GM04503 (cell line): ENCODE measurements at regions not wholly inside any gene's neighbourhood (a gene's known extent, or its start where the extent isn't known, plus 50 kb on each side); places are given as distances from the start of the nearest gene placed in this dataset.

ENCODE experiments used
- DNase-seq: peaks from one replicate; pipeline ENCODE4 v3.0.0-alpha.2; 2012; ENCODE audit warnings: low read depth

DNA sequence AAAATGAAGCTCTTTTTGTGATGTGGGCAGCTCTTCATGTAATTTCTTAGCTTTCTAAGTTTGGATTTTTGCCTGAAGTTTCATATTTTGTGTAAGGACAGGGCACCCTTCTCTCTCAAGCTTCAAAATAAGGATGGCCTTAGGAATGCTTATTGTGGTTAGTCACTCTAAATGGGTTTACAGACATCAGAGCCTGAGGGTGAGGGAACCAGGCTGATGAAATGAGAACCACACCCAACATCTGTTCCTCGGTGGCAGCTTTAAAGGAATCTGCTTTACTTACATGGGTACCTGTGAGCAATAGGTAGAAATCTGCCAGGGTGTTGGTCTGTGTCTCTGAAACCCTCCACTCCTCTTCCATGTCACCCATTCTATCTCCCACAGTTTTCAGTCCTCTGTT, 174.3 kb downstream of the EMX2 start:
- no peak for DNase-seq

DNA sequence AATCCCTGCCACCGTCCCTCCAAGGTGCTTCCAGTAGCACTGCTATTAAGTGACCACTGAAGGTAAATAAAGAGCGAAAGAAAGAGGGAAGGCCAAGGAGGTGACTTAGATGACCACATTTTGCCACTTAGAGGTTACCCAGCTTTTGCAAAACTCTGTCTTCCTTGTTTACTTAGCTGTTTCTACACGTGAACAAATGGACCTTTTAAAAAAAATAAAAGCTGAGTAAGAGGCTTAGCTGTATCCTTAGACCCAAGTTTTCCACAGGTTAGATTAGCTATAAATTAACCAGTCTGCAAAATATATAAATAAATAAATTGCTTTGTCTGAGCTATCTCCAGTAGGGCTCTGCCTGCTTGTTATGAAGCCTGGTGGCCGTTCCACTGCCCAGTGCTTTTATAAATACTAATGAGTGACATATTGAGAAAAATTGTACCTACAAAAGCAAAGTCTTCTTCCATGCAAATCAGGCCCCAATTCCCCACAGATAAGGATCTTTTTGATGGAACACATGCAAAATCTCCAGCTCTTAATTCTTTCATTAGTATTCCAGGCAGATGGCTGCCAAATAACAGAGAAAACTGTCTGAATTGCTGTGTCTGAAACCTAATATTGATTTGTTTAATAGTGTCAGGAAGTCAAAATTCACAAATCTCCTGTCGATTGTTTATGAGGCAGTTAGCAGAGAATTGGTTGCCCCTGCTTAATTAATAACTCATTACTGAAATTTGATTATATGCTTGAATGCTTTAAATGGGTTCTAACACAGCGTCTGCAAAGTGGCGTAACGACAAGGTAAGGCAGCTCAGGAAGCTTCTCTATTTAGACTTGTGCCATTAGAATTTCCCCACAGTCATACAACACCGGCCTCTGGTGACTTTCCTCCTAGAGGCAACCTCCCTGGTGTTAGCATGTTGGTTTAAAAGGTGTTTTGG, 176.7 kb downstream of the EMX2 start:
- DNase-seq, result no peak

DNA sequence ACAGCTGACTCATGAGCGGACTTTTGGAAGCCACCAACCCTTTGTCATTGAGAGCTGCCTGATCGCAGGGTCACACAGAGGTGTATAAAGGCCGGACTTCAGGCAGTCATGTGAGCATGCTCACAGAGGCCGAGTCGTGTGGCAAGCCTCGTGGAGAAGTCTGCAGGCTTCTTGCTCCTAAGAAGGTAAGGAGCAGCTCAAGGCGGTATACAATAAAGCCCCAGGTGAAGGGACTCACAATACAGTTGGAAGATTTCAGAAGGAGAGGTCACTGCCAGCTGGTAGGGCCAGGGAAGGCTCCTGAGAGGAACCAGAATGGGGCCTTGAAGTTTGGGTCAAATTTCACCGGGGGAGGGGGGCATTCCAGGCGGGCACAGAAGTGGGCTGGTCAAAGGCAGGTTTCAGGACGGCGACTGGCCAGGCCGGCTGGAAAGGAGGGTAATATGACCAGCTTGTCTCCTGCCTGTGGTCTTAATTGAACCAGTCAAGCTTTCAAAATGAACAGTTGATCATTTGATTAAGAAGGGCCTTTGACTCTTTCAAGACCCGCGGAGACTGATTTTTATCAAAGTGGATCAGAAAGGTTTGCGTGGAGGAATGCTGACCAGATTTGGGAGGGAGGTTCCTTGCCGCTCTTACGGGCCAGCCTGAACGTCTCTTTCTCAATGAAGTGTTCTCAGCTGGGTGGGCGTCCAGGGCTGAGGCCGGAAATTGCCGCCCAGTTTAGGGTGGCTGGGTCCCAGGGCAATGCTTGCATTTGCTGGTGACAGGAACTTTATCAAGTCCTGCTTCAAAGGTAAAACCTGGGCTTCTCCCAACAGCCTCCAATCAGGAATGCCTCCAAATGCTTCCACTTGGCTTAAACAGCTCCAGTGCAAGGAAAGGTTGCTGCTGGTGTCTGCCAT, 178.6 kb downstream of the EMX2 start:
- no peak for DNase-seq

DNA sequence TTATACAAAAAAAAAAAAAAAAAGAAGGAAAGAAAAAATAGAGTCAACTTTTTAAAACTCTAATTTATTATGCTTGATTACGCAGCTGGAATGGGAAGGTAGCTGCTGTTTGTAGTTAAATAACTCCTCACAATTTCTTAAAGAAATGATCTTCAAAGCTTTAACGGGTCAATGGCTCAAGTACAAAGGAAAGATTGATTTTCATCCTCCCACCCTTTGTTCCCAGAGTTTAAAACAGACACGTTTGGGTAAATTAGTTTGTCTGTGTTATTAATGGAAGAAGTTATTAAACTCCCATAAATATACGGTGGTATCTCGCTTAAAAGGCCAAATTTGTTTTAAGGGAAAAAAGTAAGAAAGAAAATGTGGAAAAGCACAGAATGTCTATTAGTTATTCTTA, 179.3 kb downstream of the EMX2 start:
- no peak for DNase-seq

DNA sequence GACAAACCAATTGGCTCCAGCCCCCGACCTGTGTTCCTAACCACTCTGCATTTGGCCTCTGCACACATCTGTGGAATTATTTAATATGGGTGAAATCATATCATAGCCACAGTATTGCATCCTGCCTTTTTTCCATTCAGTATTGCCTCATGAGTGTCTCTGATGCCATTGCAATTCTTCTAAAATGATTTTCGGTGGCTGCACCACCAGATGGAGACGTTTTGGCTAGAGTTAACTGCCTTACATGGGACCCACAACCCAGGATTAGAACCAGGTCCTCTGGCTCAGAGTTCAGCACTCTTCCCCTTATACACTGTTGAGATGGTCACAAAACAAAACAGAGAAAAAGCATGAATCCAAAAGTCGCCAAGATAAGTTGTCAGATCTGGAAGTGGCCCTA, 180.8 kb downstream of the EMX2 start:
- no peak for DNase-seq

DNA sequence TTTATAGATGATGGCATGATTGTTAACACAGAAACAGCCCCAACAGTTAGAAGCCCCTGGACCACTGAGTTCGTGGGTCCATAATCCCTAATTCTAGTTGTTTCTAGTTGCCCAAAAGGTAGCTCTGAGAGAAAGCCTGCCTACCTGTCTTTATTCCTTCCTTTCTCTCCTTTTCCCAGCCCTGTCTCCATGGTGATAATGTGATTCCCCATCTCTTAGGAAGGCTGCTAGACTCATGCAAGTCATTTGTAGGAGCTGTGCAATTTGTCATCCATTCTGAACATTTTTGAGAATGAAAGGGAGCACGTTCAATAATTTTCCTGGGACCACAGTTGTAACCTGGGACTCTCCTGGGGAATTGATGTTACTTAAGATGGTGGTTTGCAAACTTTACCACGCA, 183.4 kb downstream of the EMX2 start:
- no peak for DNase-seq

DNA sequence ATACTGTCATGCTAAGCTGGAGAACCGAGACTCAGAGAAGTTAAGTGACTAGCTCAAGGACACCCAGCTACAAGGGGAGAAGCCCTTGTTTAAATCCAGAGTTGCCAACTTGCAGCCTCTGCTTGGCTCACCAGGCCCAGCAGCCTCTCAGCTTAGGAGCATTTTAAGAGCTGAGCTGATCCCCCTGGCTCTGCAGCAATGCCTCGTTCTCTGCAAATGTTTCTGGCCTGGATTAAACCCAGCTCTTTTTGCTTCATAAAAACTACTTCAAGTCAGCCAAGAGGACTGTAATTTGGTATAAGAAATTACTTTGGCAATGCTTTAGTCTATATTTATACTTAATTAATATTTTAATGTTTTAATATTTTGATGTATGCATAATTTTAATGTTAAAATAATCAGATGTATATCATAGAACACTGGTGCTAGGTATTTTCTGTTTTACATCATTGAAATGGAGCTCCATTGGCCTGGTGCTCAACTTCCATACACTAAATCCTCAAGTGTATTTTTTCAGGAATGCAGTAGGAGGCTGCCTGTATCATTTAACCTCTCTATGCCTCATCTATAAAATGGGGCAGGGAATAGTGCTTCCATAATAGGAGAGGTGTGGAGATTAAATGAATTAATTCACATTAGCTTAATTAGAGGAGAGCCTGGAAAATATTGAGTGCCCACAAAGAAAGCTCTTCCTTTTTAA, 184.2 kb downstream of the EMX2 start:
- DNase-seq, result no peak

DNA sequence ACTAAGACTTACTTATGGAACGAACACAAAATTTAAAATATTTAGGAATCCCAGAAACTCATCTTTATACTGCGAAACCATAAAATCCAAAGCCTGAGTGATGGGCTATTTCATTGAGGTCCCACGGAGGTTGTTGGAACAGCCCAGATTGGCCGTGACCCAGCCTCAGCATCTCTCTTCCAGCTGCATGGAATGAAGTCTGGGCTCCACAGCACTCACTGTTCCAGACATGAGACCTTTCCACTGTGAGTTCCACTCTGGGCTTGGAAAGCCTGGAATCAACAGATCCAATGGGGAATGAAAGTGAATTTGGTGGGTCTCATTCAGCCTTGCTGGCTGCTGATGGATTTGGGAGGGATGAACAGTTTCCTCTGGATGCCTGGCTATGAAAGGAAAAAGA, 184.9 kb downstream of the EMX2 start:
- no peak for DNase-seq

DNA sequence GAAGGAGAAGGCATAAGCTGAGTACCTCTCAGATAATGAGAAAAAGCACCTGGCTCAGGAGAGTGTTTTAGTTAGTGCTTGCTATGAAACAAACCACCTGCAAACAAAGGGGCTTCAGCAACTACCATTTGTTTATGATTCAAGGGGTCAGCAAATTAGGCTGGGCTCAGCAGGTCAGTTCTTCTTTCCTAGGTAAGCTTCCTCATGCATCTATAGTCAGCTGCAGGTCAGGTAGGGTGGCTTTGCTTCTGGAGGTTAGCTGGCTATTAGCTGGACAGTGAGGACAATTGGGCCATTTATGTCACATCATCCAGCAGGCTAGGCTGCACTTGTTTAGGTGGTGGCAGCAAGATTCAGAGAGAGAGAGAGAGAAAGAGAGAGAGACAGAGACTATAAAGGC, 185.5 kb downstream of the EMX2 start:
- no peak for DNase-seq

DNA sequence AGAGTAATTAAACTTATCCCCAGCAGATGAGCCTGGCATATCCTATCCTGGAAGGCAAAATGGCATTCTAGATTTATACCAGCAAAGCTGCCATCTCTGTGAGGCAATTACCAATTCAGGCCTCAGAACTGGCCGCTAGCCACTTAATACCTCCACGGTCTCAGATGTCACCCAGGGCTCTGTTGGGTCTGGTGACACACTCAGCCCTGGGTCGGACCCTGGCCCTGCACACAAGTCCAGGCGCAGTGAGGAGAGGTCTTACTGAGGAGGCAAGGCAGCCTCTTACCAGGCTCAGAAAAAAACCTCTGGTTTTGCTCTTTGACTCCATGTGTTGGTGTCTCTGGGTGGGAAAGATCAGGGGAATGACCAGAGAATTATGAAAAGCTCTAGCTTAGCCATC, 186.6 kb downstream of the EMX2 start:
- no peak for DNase-seq

DNA sequence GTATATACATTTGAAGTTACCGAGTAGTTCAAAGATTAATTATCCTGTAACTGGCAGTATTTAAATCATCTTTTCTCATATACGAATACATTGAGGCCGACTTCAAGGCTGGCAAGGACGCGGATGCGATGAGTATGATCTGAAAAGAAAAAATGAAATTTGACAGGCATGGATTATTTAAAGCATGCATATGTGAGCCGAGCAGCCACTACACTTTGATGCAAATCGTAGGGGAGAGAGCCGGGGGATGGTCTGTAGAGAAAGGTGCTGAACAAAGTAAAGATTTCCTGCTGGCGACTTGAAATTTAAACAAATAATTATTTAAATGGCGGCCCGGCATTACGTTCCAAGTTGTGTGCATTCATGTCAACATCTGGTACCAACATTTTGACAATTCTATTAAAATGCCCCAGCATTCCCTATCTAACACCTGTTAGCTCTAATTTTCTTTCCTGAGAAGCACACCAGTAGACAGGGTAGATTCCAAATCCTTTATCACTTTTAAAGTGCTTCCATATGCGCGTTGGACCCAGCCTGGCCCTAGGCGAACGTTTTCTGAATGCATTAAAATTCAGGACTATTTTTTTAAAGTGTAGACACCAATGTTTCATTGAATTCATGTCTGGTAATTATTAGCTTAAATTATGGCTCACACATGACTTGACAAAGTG, 188.7 kb downstream of the EMX2 start:
- DNase-seq, result no peak

DNA sequence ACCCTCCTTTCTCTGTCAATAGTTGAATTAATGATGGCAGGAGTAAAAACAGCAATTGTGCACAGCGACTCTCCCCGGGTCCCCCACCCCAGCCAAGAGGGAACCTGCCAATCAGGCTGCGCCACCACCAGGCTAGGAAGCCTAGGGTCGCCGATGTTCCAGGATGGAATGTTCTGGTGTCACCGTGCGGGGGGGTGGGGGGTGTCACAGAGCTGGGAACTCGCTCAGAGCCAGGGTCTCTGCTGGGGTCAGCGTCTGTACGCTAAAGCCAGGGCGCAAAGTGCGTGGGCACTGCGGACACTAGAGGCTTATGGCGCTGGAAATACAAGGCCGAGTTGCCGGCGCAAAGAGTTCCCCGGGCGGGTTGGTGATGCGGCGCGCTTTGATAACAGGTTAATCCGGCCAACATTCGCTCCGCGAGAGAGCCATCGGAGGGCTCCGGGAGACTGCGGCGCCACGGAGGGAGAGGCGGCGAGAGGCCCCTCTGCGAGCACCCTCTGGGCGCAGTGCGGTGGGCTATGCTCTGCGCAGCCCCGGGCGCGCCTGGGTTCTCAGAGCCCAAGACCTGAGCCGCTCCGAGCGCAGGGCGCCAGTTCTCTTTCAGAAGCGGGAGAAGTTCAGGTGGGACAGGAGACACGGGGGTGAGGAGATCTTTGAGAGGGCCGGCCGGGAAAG, 192.3 kb downstream of the EMX2 start:
- no peak for DNase-seq

DNA sequence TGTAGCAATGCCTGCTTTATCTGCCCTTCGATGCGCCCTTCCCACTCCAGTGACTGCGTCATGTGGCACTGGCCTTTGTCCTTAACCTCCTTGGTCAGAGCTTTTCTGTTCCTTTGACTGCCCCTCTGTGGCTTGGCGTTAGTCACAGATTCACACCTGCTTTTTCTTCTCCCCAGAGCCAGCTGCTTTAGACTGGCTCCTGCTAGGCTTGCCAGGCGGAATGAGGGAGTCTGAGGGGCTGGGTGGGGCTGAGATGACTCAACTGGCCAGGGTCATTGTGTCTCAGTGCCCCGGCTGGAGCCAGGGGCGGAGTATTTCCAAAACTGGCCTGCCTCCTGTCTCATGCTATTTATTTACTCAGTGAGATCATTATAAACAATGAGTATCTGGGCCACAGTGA, 194.1 kb downstream of the EMX2 start:
- no peak for DNase-seq

DNA sequence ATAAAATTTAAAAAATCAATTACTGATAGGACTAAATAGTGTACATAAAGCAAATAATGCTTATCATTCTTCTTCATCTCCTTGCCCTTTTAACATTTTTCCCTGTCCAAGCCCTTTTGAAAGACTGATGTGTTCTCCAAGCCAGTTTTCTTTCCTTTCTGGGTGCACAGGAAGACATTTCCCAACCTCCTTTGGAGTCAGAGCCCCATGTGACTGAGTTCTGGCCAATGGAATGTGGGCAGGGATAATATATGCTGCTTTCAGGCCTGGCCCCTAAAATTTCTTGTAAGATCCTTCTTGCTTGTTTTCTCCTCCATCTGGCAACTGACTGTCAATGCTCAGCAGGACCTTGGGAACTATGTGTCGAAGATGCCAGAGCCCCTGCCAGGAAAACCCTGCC, 197.5 kb downstream of the EMX2 start:
- DNase-seq, result no peak

DNA sequence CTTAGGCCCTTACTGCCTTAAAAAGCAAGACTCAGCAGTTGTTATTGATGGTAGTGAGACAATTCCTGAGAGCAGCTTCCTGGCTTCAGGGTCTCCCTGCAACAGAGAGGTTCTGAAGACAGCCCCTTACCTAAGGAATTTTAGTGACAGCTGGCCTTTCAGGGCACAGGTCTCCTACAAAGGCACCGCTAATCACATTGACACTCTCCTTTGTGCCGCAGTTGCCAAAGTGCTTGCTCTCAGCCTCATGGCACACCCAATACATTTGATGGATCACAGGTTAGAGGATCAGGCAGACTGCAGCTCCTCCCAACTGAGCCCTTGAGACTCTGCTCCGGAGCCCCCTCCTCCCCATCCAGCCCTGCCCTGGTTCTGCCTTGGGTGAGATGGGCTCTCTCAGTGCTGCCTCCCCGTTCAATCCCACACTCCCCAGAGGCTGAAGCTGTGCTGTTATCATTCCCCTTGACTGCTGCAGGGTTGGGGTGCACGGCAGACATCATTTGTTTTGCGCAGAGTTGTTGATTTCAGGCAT, 198.2 kb downstream of the EMX2 start:
- no peak for DNase-seq

DNA sequence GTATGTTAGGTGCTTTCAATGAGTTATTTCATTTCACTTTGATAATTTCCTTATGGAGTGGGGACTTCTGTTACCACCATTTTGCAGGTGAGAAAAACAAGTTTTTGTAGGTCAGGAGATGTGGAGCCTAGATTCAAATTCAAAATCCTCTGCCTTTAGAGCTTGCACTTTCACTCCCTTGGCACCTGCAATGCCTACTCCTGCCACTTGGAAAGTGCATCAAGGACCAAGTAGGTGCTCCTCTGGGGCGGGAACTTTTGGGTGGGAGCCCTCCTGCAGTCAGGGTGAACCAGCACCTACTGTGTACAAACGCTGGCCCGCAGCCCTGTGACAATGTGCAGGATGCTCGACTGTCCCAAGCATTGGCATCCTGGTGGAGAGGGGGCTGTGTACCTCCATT, 199.0 kb downstream of the EMX2 start:
- DNase-seq, result no peak

DNA sequence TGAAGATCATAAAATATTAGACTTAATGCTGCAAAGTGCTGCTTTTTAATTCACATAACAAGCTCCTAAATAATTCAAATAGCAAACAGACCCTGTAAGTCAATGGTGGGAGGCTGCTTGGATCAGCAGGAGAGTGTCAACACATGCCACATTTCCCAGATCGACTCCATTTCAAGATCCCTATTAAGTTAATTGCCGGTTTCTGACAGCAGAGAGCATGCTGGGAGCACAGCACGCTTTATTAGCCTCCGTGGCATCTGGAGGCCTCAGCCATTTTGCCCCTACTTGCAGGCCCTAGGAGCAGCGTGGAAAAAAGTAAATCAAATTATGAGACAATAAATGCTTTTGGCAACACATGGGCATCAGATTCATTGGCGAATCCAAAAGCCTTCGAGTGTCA, 201.0 kb downstream of the EMX2 start:
- DNase-seq, result no peak

DNA sequence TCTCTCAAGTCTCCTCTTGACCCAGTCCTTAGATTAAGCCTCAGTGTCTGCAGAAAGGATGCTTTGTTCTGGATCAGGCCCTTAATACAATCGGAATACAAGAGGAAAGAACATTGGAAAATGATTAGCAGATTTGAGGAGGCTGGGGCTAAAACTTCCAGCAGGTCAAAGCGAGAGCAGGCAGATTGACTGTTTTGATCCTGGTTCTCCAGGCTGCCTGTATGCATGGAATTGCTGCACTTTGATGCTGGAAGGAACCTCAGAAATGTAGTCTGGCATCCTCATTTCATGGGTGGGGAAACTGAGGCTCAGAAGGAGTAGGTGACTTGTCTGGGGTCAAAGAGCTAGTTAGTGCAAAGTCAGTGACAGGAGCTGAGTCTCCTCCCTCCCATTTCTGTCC, 202.8 kb downstream of the EMX2 start:
- DNase-seq, result no peak

DNA sequence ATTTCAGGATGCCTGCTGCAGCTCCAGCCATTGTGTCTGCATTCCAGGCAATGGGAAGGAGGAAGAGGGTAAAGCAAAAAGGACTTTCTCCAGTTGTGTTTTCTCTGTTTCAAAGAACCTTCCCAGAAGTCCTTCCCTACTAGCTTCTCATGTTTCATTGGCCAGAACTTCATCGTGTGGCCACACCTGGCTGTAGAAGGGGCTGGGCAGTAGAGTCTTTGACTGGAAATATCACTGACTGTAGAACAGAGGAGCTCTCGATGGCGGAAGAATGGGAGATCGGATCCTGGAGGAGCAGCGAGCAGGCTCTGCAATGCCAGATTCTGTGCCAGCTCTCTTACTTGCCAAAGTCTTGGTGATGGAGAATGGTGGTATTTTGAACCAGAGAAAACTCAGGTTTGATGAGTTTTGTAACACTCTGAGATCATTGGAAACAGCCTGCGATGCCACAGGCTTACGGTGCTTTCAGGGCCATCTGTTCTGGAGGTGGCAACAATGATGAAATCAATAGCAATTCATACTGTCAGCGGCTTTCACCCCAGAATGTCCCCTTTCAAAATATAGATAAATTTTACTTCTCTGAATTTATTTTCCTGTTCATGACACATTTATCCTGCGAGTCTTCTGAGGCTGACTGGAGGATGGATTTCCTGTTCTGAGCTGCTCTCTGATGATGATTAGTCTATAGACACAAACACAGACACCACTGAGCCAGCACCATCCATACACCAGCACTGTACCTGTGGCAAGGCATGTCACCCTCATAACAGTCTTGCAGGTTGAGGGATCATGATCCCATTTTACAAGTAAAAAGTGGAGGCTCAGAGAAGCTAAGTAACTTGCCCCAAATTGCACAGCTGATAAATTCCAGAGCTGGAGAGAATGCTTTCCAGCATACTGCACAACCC, 204.2 kb downstream of the EMX2 start:
- no peak for DNase-seq

DNA sequence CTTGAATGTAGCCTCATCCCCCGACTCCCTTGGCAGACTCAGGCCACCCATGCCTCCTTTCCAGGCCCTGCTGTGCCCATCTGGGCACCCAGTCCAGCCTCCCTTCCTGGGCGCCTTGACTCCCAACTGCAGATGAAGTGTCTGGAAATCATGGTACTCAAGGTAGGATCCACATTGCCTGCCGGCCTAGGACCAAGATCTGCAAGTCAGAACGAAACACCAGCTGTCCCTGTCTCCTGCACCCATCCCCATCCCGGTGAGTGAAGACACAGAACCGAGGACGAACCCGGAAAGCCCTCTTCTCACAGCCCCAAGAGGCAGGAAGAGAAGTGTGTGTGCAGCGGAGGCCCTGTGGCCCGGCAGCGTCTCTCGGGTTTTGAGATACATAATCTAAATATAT, 205.1 kb downstream of the EMX2 start:
- no peak for DNase-seq
